Breast epithelium (tissue), 3 donors: ENCODE measurements at regions not wholly inside any gene's neighbourhood (a gene's known extent, or its start where the extent isn't known, plus 50 kb on each side); places are given as distances from the start of the nearest gene placed in this dataset.

Experiments
- CTCF ChIP-seq, 3 donors: fragments of 450-650 bp; IDR thresholded peaks; one replicate each; pipeline ENCODE4 v1.5.1; 2016 to 2017; ENCODE audit warnings: antibody characterized with exemption in 3 of 3, mild to moderate bottlenecking in 3 of 3, moderate library complexity in 3 of 3
- POLR2AphosphoS5 ChIP-seq, 3 donors: sonication (generic); formaldehyde crosslinking; IDR thresholded peaks; one replicate each; pipeline ENCODE4 v1.6.1; 2017; ENCODE audit warnings: antibody characterized with exemption in 3 of 3

- TF ChIP-seq CTCF (IDR thresholded peaks at IDR 0.05) (no peak), POLR2AphosphoS5 (IDR thresholded peaks at IDR 0.05) (no peak)
Measured at GRCh38 chr4:217891-218290, 87.4 kb downstream of the ZNF732 start.
